ENCODE measurements at regions not wholly inside any gene's neighbourhood (a gene's known extent, or its start where the extent isn't known, plus 50 kb on each side); places are given as distances from the start of the nearest gene placed in this dataset.

DNA sequence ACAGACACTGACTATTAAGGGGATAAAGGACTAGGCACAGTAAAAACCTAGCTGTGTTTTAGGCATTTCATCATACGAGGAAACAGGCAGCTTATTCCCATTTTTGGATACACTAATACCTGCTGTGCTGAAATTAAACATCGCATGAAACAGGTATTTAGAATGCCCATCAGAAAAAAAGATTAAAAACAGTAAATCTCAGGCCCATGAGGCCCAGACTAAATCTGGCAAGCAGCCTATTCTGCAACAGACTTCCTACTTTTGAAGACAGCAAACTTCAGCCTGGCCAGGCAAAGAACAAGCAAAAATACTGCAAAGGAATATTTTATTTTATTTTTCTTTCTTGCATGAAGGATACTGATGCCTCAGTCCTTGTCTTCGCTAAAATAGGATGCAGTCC is 240.2 kb downstream of the LMO4 start:
- no peak for DNase-seq

DNA sequence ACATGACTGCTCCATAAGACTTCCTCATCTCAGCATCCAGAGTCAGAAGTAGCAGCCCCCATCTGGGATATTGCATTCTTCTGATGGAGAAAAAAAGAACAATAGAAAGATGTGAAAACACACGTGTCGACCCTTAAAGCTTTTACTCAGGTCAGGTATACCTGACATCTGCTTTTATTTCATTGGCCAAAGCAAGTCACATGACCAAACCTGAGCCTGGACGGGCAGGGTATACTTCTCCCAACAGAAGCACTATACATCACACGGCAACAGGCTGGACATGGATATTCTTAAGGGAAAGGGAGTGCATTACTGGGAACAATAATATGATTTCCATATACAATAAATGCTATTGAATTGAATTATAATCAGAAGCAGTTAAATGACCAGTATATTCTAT is 243.3 kb downstream of the LMO4 start:
- no peak for DNase-seq

DNA sequence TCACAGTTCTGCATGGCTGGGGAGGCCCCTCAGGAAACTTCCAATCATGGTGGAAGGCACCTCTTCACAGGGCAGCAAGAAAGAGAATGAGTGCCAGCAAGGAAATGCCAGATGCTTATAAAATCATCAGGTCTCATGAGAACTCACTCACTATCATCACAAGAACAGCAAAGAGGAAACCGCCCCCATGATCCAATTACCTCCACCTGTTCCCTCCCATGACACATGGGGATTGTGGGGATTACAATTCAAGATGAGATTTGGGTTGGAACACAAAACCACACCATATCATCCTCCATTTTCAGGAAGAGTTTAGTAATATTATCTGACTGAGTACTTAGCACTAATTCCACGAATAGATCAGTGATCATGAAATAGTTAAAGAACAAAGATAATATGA is 244.2 kb downstream of the LMO4 start:
- DNase-seq, result no peak

DNA sequence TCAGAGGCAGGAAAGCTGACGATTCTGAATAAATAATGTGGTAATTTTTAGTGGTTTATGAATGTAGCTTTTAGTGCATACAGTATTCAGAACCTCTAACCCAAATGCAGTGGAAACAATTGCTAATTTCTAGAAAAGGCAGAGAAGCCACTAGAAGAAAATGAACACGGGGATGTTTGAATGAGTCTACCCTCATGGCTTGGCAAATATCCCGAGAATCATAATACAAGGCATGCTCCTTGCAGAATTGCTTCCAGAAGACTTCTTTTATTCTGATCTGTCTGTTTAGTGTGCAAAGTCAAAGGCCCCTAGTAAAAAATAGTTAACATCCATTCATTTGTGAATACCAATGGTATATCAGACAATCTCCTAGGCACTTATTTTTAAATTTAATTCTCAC is 246.8 kb downstream of the LMO4 start:
- DNase-seq, result no peak

DNA sequence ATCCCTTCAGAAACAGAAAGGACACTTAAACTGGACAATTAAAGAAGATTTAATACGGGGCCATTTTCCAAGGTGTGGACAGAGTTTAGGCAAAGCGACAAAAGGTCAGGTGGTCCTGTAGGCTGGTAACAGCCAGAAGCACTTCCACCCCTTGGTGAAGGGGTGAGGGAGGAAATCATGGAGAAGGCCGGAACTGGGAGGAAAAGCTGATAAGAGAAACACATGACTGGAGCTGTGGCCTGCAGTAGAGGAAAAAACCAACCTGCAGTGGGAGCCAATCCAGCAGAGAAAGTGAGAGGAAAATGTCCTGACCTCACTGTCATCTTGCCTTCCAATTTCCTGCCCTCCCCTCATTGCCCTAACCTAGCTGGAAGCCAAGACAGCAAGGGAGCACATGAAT is 249.8 kb downstream of the LMO4 start:
- no peak for DNase-seq

DNA sequence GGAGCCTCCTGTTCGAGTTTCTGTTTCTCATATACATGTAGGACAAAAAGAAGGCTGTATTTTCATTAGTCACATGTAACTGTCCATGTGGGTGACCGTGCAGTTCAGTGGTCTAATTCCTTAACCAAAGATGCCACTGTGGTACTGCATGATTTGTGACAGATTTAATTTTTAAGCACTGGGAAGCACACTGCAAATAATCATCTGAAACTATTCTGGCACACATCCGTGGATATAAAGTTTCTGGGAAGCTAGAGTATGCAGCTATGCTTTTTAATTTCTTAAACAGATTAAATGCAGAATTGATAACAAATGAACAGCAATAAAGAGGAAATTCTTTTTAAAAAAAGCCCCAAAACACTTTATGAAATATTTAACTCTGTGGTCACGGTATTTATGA is 254.8 kb downstream of the LMO4 start:
- no peak for DNase-seq

DNA sequence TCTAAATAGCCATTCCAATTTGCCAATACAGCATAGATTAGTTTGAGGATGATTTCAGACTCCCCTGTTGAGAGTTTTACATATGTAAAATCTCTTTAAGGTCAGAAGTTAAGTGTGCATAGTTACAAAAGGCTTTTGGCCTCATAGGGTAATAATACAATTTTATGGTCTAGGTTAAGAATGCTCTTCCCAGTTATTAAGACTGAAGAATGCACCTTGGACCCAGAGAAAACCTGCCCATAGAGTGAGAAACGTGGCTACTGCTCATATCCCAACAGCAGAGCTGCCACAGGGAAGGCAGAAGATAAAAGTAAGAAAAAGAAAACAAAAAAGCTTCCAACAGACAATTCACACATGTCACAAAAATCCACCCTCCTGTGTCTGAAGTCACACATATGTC is 255.9 kb downstream of the LMO4 start:
- DNase-seq, result no peak

DNA sequence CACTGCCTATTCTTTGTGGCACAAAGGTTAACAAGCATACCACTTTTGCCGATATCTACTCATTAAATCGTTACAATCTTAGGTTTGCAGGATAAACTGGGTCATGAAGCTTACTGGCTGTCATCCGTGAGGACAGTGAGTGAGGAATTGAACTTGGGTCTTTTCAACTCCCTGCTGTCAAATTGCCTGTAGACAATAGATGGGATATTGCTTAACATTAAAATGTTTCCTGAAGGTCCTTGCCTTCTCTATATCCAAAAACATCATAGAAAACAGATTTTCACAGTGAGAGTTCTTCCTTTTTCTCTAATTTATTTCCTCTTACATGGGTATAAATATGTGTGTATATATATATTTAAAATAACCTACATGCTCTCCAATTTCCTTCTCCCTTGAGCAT is 257.8 kb downstream of the LMO4 start:
- no peak for DNase-seq

DNA sequence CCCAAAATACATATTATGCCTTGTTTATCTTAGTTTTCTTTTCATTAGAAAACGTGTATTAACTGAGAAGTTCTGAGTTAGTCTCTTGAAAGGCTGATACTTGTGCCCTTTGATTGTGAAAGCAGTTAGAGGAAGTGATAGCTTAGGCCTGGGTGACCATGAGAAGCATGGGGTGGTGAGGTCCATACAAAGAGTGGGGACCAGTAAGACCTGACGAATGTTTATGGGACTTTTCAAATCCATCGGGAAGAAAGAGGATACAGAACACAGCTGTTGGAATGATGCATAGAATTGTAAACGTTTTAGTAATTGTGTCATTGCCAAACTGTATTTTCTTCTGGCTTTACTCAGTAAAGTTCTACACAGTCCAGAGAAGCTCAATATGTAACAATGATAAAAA is 259.8 kb downstream of the LMO4 start:
- peak; percentile 57 for DNase-seq

GRCh38 chr1:87591492-87591891 is 262.8 kb downstream of the LMO4 start:
- DNase-seq, result no peak

DNA sequence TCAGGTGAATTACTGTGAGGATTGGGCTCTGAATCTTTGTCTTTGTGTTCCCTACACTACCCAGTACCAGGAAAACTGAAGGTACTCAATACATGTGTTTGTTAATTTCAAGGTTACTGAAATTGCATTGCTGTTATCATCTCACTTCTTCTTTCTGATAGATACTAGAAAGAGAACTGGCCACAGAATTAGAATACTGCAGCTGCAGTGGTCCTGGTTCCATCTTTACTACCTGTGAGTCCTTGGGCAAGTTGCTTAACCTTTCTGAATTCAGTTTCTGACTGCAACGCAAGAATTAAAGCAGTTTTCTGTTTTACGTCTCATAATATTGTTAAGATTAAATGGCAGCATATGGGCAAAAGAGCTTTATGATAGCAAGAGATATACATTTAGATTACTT is 263.5 kb downstream of the LMO4 start:
- DNase-seq, result no peak

- no peak for DNase-seq
Observed at GRCh38 chr1:87594736-87595383, 266.2 kb downstream of the LMO4 start.

DNA sequence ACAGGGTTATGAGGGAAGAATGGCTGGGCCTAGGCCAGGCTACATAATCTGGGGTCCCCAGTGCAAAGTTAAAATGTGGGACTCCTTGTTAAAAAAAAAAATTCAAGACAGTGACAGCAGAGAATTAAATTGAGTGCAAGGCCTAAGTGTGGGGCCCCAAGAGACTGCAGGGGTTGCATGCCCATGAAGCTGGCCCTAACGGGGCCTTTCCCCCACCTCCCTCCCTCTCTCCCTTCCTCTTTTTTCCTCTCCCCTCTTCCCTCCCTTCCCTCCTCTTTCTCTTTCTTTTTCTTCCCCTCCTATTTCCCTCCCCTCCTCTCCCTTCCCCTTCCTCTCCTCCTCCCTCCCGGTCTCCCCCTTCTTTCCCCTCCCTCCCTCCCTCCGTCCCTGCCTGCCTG is 266.7 kb downstream of the LMO4 start:
- DNase-seq, result no peak

DNA sequence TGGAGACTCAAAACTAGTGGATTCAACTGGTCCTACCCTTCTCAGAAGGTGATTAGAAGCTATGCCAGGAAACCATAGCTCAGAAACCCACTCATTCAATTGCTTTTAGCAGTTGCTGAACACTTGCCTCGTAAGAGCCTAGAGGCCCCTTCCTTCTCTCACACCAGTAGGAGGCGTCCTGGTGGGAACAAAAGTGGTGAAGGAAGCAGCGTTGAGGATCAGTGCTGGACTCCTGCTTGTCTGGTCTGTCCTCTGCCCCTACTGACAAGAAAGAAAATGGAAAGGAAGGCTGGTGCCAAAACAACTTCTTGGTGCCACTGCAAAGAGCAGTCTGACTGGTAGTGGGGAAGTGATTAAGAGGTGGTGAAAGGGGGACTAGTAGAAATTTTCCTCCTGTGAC is 269.7 kb downstream of the LMO4 start:
- DNase-seq, result no peak

- no peak for DNase-seq
Observed at GRCh38 chr1:87599569-87599968, 270.9 kb downstream of the LMO4 start.

DNA sequence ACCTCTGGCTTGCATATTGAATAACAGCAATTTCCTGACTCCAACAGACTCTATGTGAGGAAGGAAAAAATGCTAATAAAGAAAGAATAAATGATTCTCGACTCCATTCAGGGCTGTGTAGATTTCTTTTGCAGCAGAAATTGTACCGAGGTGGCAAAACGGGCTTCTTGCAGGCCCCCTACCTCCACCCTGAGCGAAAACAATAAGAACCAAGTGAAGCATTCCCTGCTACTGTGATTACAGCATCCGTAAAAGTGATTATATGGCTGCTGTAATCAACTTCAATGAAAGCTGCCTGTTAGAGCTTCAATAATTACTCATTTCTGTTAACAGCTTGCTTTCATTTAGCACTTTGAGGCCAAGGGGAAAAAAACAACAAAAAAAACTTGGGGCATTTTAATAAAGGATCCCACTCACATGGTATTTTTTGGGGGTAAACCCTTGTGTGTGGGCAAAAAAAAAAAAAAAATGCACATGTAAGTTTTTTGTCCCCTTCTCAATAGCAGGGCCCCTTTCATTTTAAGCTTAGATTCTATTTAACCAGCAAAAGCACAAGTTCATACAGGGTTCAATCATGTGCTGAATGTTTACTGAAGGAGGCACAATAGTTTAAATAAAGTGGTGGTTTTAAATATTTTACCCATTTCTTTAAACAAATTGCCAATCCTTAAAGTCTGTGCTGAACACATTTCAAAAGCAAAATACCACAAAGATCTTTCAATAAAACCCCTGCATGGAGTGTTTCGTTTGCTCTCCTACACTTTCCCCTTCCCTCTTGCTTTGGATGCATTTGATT is 271.6 kb downstream of the LMO4 start:
- DNase-seq, result no peak

- DNase-seq, result no peak
Observed at GRCh38 chr1:87600854-87601253, 272.2 kb downstream of the LMO4 start.

DNA sequence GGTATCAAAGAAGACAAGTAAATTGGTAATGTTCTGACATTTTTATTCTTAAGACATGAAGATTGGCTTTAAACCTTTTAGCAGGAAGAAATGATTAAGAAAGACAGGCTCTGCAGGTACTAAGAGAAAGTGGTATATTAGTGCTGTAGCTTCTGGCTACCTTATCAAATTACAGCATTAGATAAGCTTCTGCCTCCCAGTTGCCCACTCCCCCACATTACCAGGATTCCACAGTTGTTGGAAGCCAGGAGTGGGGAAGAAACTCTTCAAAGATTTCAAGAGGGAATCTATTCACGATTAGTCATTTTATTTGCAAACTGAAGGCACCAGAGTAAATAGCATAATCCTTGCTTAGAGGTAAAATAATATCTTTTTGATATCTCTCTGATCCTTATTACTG is 274.9 kb downstream of the LMO4 start:
- no peak for DNase-seq

DNA sequence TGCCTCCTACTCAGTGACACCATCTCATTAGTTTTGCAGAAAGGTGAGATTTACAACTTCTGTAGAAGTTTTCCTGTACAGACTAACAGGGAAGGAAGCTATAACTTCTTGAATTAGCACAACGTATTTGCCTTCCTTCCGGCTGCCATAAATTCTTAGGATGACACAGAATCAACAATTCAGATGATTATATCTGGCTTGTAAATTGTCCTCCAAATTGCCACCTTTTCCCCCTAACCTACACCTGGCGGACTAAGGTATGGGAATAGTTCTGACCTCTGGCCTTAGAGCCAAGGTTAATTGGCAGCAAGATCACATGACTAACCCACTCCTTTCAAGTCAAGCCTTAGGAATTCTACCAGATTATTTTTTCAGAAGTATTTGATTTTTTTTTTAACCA is 284.3 kb downstream of the LMO4 start:
- no peak for DNase-seq

- no peak for DNase-seq
Observed at GRCh38 chr1:87615491-87615890, 286.8 kb downstream of the LMO4 start.

GRCh38 chr1:87615901-87616300 is 287.2 kb downstream of the LMO4 start:
- no peak for DNase-seq

- no peak for DNase-seq
Observed at GRCh38 chr1:87620807-87621206, 292.1 kb downstream of the LMO4 start.

GRCh38 chr1:87629673-87630072 is 301.0 kb downstream of the LMO4 start:
- DNase-seq, result no peak

- no peak for DNase-seq
Observed at GRCh38 chr1:87632232-87632631, 303.6 kb downstream of the LMO4 start.
